ENCODE measurements at regions not wholly inside any gene's neighbourhood (a gene's known extent, or its start where the extent isn't known, plus 50 kb on each side); places are given as distances from the start of the nearest gene placed in this dataset.

DNA sequence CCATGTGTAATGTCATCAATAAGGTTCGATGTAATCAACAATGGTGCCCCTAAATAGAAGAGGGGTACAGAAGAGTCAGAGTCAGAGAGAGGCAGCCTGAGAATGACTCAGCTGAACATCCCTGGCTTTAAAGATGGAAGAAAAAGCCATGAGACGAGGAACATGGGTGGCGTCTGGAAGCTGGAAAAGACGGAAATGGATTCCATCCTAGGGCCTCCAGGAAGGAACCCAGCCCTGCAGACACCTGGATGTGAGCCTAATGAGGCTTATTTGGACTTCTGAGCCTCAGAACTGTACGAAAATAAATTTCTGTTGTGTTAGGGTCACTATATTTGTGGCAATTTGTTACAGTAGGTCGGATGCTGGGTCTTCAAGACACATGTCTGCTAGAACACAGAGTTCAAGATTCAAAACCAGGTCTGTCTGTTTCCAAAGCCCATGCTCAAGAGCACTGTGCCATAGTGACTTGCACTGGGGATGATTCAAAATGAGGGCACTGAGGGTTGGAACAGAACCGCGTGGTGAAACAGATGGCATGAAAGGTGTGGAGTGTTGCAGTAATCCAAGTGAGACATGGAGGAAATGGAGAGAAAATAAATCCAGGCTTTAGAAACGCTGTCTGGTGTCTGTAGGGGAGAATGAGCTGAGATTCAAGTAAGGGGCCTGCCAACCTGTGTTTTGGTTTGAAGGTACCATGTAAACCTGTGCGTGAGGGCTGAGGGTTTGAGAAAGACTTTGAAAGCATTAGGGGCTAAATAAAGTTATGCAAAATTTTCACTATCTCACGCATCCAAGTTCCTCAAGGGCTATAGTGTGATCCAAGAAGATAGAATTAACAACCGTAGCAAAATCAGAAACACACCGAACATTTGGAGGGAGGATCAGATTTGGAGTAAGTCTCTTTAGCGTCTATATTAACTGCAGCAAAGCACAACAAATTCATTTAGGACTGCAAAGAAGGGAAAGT, 849.1 kb upstream of the AUTS2 start:
- Histone ChIP-seq H3K27me3 (replicated peaks; ENCODE audit: insufficient read depth, low read length) (no peaks in the 10 kb centered on the region), H3K4me1 (ENCODE audit: low read length) (no peaks in the 10 kb centered on the region), H3K9ac (ENCODE audit: low read length) (no peak overlapping the region), H4K20me1 (ENCODE audit: insufficient read depth, low read length) (no peaks in the 10 kb centered on the region), H3K9me2 (replicated peaks; ENCODE audit: insufficient read depth, low read length) (no peaks in the 10 kb centered on the region), H2AFZ (ENCODE audit: low read length) (no peak overlapping the region), H3F3A (ENCODE audit: insufficient read depth, low read length) (no peaks in the 10 kb centered on the region), H3K9me3 (replicated peaks; ENCODE audit: insufficient read depth, low read length) (no peaks in the 10 kb centered on the region), H3K79me2 (ENCODE audit: low read length) (no peaks in the 10 kb centered on the region), H3K4me2 (ENCODE audit: low read depth, low read length) (no peak overlapping the region), H3K4me3 (ENCODE audit: low read length) (no peak overlapping the region), H3K27ac (ENCODE audit: low read length) (no peak overlapping the region), H3K36me3 (replicated peaks; ENCODE audit: insufficient read depth, low read length) (no peaks in the 10 kb centered on the region)
- TF ChIP-seq EZH2phosphoT487 (IDR thresholded peaks at IDR 0.05; ENCODE audit: low read length) (no peak), EZH2 (optimal IDR thresholded peaks at IDR 0.05; ENCODE audit: low read depth, low read length) (no peak)
- TF ChIP-seq, protein P1, sequence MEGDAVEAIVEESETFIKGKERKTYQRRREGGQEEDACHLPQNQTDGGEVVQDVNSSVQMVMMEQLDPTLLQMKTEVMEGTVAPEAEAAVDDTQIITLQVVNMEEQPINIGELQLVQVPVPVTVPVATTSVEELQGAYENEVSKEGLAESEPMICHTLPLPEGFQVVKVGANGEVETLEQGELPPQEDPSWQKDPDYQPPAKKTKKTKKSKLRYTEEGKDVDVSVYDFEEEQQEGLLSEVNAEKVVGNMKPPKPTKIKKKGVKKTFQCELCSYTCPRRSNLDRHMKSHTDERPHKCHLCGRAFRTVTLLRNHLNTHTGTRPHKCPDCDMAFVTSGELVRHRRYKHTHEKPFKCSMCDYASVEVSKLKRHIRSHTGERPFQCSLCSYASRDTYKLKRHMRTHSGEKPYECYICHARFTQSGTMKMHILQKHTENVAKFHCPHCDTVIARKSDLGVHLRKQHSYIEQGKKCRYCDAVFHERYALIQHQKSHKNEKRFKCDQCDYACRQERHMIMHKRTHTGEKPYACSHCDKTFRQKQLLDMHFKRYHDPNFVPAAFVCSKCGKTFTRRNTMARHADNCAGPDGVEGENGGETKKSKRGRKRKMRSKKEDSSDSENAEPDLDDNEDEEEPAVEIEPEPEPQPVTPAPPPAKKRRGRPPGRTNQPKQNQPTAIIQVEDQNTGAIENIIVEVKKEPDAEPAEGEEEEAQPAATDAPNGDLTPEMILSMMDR (IDR thresholded peaks at IDR 0.05; ENCODE audit: low read length), result no peak
- DNase-seq, result no peak

DNA sequence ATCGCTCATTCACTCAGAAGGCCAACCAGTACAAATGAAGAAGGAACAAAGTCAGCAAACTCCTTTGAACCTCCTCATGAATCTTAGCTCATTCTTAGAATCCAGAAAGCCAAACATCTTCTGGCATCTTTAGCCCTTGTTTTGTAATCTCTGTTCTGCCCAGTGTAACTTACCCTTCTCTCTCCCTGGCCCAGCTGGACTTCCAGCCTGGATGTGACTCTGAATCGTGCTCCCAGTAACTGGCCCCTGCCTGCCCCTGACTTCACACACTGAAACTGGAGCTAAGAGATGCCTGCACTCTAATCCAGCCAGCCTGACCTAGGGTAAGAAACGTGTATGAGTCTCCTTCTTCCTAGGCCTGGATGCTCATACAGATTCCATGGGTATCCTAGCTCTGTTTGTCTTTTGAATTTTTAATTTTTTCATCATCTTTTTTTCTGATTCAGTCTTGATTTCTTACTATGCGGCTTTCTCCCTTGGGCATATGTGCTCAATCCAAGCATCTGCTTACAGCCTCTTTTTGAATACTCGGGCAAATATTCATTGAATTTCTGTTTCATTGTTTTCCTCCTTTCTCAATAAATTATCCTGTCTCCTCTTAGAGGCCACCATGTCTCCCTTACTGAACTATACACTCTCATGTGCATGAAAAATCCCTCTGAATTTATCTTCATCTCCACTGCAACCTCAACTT, 845.6 kb upstream of the AUTS2 start:
- no peak overlapping the region for H2AFZ ChIP-seq (ENCODE audit: low read length)
- H3K36me3 ChIP-seq (replicated peaks; ENCODE audit: insufficient read depth, low read length), result no peaks in the 10 kb centered on the region
- H3K9me3 ChIP-seq (replicated peaks; ENCODE audit: insufficient read depth, low read length), result no peaks in the 10 kb centered on the region
- H3F3A ChIP-seq (ENCODE audit: insufficient read depth, low read length), result no peaks in the 10 kb centered on the region
- no peak overlapping the region for H3K4me3 ChIP-seq (ENCODE audit: low read length)
- no peak overlapping the region for H3K9ac ChIP-seq (ENCODE audit: low read length)
- H3K27ac ChIP-seq (ENCODE audit: low read length), result no peak overlapping the region
- no peak overlapping the region for H3K4me2 ChIP-seq (ENCODE audit: low read depth, low read length)
- no peak for DNase-seq
- no peaks in the 10 kb centered on the region for H4K20me1 ChIP-seq (ENCODE audit: insufficient read depth, low read length)
- H3K27me3 ChIP-seq (replicated peaks; ENCODE audit: insufficient read depth, low read length), result no peaks in the 10 kb centered on the region
- no peaks in the 10 kb centered on the region for H3K9me2 ChIP-seq (replicated peaks; ENCODE audit: insufficient read depth, low read length)
- TF ChIP-seq, protein P1 (IDR thresholded peaks at IDR 0.05; ENCODE audit: low read length), result no peak
- TF ChIP-seq EZH2phosphoT487 (IDR thresholded peaks at IDR 0.05; ENCODE audit: low read length) (no peak), EZH2 (optimal IDR thresholded peaks at IDR 0.05; ENCODE audit: low read depth, low read length) (no peak)
- no peaks in the 10 kb centered on the region for H3K4me1 ChIP-seq (ENCODE audit: low read length)
- no peaks in the 10 kb centered on the region for H3K79me2 ChIP-seq (ENCODE audit: low read length)

DNA sequence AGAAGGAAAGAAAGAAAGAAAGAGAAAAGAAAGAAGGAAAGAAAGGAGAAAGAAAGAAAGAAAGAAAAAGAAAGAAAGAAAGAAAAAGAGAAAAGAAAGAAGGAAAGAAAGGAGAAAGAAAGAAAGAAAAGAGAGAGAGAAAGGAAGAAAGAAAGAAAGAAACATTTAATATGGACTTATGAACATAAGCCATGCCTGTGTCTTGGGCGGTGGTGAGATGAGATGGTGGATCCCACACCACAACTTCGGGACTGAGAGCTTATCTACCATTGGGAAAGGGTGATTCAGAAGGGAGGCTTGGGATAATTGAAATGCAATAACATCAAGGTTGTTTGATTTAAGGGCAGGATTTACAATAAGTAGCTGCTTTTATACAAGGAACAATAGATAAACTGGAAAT, 843.9 kb upstream of the AUTS2 start:
- no peaks in the 10 kb centered on the region for H3K4me1 ChIP-seq (ENCODE audit: low read length)
- H3K9ac ChIP-seq (ENCODE audit: low read length), result no peak overlapping the region
- no peak overlapping the region for H2AFZ ChIP-seq (ENCODE audit: low read length)
- no peak overlapping the region for H3K4me3 ChIP-seq (ENCODE audit: low read length)
- H3F3A ChIP-seq (ENCODE audit: insufficient read depth, low read length), result no peaks in the 10 kb centered on the region
- no peak overlapping the region for H3K27ac ChIP-seq (ENCODE audit: low read length)
- no peak overlapping the region for H3K4me2 ChIP-seq (ENCODE audit: low read depth, low read length)
- H3K9me3 ChIP-seq (replicated peaks; ENCODE audit: insufficient read depth, low read length), result no peaks in the 10 kb centered on the region
- TF ChIP-seq EZH2phosphoT487 (IDR thresholded peaks at IDR 0.05; ENCODE audit: low read length), result no peak
- TF ChIP-seq EZH2 (optimal IDR thresholded peaks at IDR 0.05; ENCODE audit: low read depth, low read length), result no peak
- TF ChIP-seq, protein P1 (IDR thresholded peaks at IDR 0.05; ENCODE audit: low read length), result no peak
- no peaks in the 10 kb centered on the region for H4K20me1 ChIP-seq (ENCODE audit: insufficient read depth, low read length)
- no peaks in the 10 kb centered on the region for H3K27me3 ChIP-seq (replicated peaks; ENCODE audit: insufficient read depth, low read length)
- no peaks in the 10 kb centered on the region for H3K36me3 ChIP-seq (replicated peaks; ENCODE audit: insufficient read depth, low read length)
- H3K9me2 ChIP-seq (replicated peaks; ENCODE audit: insufficient read depth, low read length), result no peaks in the 10 kb centered on the region
- DNase-seq, result no peak
- no peaks in the 10 kb centered on the region for H3K79me2 ChIP-seq (ENCODE audit: low read length)
